ENCODE measurements at regions not wholly inside any gene's neighbourhood (a gene's known extent, or its start where the extent isn't known, plus 50 kb on each side); places are given as distances from the start of the nearest gene placed in this dataset.

DNA sequence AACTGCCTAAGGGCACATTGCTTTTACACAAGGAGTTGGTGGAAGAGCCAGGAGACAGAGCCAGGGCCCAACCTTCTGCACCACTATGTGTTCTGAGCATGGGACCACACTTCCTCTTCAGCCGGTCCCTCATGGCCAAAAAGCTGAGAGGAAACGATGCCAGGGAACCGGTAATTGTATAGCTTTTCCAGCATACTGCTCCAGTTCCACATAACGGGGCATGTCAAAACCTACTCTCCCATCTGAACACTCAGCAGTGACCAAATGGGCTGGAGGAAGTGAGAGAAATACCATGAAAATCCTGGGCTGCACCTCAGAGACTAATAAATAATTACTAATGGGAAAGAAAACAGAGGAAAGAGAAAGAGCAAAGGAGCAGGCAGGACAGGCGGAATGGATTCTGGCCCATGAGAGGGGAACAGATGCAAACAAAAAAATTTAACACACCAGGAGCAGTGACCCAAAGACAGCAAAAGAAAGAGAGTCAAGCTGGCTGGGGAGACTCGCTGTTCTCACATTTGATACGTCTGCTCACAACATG lies 52.0 kb upstream of the BMP2 start:
- peaks cover 0 to 30% (median 6%) of the 10 kb centered on the region in 10 experiments; a peak in 10 of 20 replicates for H3K4me1 ChIP-seq
- peaks cover 0 to 19% (median 12%) of the 10 kb centered on the region in 11 experiments; a peak in 14 of 22 replicates for H3K9me3 ChIP-seq (replicated peaks in 1 of 11)
- H3K4me2 ChIP-seq = peak overlapping the region in 3 of 11 experiments; percentile 6 to 41 (median 20); a peak in 4 of 22 replicates
- no peak overlapping the region for H3K9ac ChIP-seq
- H3K27me3 ChIP-seq = peaks cover 0 to 1% (median 0%) of the 10 kb centered on the region in 11 experiments; a peak in 1 of 22 replicates
- TF ChIP-seq Cebpa-rat (IDR thresholded peaks at IDR 0.05) = no peak
- no peaks in the 10 kb centered on the region for H4K20me1 ChIP-seq
- no peak overlapping the region for H3K27ac ChIP-seq
- H3K36me3 ChIP-seq = no peaks in the 10 kb centered on the region
- no peak overlapping the region for H3K4me3 ChIP-seq

DNA sequence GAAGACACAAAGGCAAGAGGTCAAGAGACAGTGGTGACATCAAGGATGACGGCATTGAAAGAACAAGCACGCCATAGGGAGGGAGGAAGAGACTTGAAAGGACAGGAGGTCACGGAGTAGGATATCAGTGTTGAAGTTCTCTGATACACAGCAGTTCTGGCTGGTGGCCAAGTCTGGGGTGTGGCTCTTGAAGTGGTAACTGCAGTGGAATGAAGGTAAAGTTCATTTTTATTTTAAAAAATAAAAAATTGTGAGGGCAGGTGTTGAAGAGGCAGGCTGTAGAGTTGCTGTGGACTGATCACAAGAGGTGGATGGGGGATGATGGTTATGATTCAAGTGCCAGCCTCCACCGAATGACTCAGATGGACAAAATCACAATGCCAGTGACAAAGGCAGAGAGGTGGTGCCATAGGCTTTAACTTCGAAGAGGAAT lies 53.2 kb upstream of the BMP2 start:
- Histone ChIP-seq H3K9me3 (replicated peaks in 1 of 11) (peaks cover 0 to 9% (median 7%) of the 10 kb centered on the region in 11 experiments; a peak in 14 of 22 replicates), H3K27me3 (peaks cover 0 to 13% (median 0%) of the 10 kb centered on the region in 11 experiments; a peak in 2 of 22 replicates), H3K9ac (no peak overlapping the region), H4K20me1 (no peaks in the 10 kb centered on the region), H3K4me3 (no peak overlapping the region), H3K36me3 (no peaks in the 10 kb centered on the region), H3K4me1 (peaks cover 0 to 24% (median 5%) of the 10 kb centered on the region in 10 experiments; a peak in 10 of 20 replicates), H3K27ac (no peak overlapping the region), H3K4me2 (no peak overlapping the region)
- TF ChIP-seq Cebpa-rat (IDR thresholded peaks at IDR 0.05) = no peak

DNA sequence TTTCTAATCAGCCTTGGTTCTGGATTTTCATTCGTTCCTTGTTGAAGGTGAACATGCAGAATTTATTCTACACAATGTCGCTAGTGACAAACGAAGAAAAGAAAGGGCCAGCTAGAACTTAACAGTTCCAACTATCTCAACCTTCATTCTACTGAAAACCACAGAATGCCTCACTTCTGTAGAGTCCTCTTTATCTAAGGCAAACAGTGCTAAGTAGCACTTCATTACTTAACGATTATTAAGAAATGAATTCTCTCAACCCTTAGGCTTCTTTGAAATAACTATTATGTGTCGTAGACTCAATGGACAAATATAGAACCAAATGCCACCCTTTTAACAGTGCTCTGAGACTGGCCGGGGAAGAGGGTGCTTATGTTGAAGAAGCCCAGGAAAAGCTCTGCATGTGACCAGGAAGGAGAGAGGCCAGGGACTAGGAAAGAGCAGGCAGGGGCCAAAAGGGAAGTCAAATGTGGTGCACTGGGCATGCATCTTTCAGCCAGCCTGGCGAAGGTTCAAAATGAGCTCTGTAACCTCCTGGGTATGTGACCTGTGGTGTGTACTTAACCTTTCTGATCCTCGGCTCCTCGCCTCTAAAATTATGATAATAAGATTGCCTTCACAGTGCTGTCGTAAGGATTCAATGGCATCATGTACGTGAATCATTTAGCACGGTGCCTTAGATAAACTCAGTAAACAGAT lies 55.4 kb upstream of the BMP2 start:
- Histone ChIP-seq H4K20me1 (no peaks in the 10 kb centered on the region), H3K4me3 (no peak overlapping the region), H3K27ac (no peak overlapping the region), H3K9ac (no peak overlapping the region), H3K36me3 (no peaks in the 10 kb centered on the region), H3K4me1 (peaks cover 0 to 10% (median 6%) of the 10 kb centered on the region in 10 experiments; a peak in 10 of 20 replicates), H3K4me2 (no peak overlapping the region), H3K27me3 (peaks cover 0 to 32% (median 0%) of the 10 kb centered on the region in 11 experiments; a peak in 3 of 22 replicates), H3K9me3 (replicated peaks in 1 of 11) (peaks cover 0 to 2% (median 0%) of the 10 kb centered on the region in 11 experiments; a peak in 1 of 22 replicates)
- TF ChIP-seq Cebpa-rat (IDR thresholded peaks at IDR 0.05) = no peak

DNA sequence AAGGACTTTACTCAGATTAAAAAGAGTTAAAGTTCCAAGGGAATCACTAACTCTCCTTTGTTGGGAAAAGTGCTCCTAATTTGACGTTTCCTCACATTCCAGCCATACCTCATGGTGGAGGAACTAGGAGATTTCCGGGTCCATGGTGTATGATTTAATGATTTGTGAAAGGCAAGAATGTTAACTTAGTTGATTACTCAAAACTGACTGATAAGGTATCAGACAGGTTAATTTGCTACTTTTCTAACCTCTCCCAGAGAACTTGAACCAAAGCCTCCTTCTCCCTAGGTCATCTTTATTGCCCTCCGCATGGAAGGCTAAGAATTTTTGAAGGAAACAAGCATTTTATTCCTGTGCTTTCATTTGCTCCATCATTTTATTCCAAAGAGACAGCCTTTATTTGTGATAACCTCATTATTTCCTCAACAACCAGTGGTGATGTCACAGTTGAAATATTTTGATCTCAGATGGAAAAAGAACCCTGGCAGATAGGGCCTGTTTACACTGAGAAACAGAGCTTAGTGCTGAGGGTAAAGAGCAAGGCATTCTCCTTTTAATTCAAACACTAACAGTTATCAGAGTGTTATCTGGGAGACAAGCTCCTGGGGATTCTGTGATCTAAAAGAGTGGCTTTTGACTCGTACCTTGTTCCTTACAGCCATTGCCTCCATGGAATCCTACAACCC lies 57.4 kb upstream of the BMP2 start:
- no peak for TF ChIP-seq Cebpa-rat (IDR thresholded peaks at IDR 0.05)
- no peaks in the 10 kb centered on the region for H3K36me3 ChIP-seq
- no peak overlapping the region for H3K4me3 ChIP-seq
- H4K20me1 ChIP-seq = no peaks in the 10 kb centered on the region
- H3K9me3 ChIP-seq (replicated peaks in 1 of 11) = peaks cover 0 to 8% (median 0%) of the 10 kb centered on the region in 11 experiments; a peak in 3 of 22 replicates
- H3K4me1 ChIP-seq = peaks cover 11 to 21% (median 15%) of the 10 kb centered on the region in 10 experiments
- peaks cover 0 to 45% (median 0%) of the 10 kb centered on the region in 11 experiments; a peak in 4 of 22 replicates for H3K27me3 ChIP-seq
- H3K9ac ChIP-seq = no peak overlapping the region
- no peak overlapping the region for H3K27ac ChIP-seq
- H3K4me2 ChIP-seq = no peak overlapping the region

DNA sequence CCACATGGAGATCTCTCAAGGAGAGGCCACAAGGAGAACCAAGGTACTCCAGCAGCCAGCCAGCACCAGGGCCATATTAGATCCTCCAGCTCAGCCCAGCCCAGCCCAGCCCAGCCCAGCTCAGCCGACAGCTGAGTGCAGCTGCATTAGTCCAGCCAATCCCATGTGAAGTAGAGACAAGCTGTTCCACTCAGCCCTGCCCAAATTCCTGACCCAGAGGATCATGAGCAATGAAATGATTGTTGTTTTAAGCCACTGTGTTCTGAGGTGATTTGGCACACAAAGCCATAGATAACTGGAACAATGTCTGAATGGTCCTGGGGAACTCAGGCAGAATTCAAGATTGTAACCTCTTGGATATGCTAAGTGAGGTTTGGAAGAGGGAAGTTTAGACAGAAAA lies 59.5 kb upstream of the BMP2 start:
- peaks cover 0 to 64% (median 0%) of the 10 kb centered on the region in 11 experiments; a peak in 4 of 22 replicates for H3K27me3 ChIP-seq
- H3K9ac ChIP-seq = no peak overlapping the region
- no peaks in the 10 kb centered on the region for H4K20me1 ChIP-seq
- peaks cover 30 to 41% (median 32%) of the 10 kb centered on the region in 10 experiments for H3K4me1 ChIP-seq
- H3K36me3 ChIP-seq = no peaks in the 10 kb centered on the region
- peak overlapping the region in 4 of 11 experiments; percentile 3 to 22 (median 12); a peak in 2 of 22 replicates for H3K4me2 ChIP-seq
- H3K4me3 ChIP-seq = no peak overlapping the region
- H3K27ac ChIP-seq = no peak overlapping the region
- H3K9me3 ChIP-seq (replicated peaks in 1 of 11) = peaks cover 0 to 8% (median 0%) of the 10 kb centered on the region in 11 experiments; a peak in 3 of 22 replicates
- TF ChIP-seq Cebpa-rat (IDR thresholded peaks at IDR 0.05) = no peak

DNA sequence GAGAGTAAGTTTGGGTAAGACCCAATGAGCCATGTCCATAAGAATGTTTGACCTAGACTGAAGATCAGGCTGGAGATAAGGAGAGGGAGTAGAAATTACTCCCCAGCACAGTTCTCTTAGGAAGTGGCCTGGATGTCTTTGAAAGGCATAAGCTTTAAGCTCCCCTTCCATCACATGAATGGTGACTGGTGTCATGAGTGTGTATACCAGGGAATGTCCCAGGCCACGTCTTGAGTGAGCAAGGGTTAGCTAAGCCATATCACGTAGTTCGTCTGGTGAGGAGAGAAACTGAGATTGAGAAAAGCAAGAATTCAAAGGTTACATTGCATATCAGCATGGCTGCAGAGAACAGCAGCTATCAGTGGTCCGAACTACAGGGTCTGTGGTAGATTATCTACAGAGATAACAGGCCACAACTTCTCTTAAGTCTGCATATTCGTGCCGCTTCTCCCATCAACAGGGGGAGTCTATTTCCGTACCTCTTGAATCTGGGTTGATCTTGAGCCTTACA lies 60.1 kb upstream of the BMP2 start:
- Histone ChIP-seq H3K27me3 (peaks cover 0 to 71% (median 0%) of the 10 kb centered on the region in 11 experiments; a peak in 4 of 22 replicates), H3K36me3 (no peaks in the 10 kb centered on the region), H3K27ac (no peak overlapping the region), H3K4me1 (peaks cover 36 to 47% (median 39%) of the 10 kb centered on the region in 10 experiments), H3K9me3 (replicated peaks in 1 of 11) (peaks cover 0 to 8% (median 0%) of the 10 kb centered on the region in 11 experiments; a peak in 3 of 22 replicates), H3K4me3 (no peak overlapping the region), H3K4me2 (no peak overlapping the region), H3K9ac (no peak overlapping the region), H4K20me1 (no peaks in the 10 kb centered on the region)
- TF ChIP-seq Cebpa-rat (IDR thresholded peaks at IDR 0.05) = no peak

DNA sequence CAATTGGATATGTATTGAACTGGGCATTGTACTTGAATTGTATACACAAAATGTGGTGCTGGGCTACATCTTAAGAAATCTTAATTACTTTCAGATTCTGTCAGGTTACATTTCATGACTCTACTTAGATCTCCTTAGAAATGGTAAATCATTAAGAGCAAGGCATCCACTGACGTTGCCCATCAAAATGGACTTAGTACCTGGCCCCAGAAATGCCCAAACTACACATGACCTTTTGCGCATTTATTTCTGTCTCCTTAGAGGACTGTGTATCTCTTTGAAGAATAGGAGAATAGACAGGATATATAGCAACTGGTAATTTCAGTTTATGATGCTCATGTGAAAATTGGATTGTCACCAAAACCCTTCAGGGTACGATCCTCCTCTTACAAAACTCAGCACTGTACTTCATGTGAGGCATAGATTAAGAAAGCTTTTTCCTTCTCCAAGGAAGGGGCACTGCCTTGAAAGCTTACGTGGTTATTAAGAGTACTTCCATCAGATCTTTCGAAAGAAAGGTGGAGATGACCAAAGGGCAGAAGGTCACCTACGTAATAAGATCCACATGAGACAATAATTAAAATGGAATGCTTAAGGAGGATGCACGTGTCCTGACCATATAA lies 61.4 kb upstream of the BMP2 start:
- Histone ChIP-seq H3K36me3 (no peaks in the 10 kb centered on the region), H3K9me3 (replicated peaks in 1 of 11) (peaks cover 0 to 8% (median 0%) of the 10 kb centered on the region in 11 experiments; a peak in 3 of 22 replicates), H3K27ac (no peak overlapping the region), H4K20me1 (peaks cover 0 to 6% (median 0%) of the 10 kb centered on the region in 11 experiments; a peak in 4 of 22 replicates), H3K4me1 (peaks cover 50 to 61% (median 52%) of the 10 kb centered on the region in 10 experiments), H3K9ac (no peak overlapping the region), H3K4me2 (peak overlapping the region; percentile 25 to 98 (median 87); a peak in 18 of 22 replicates), H3K27me3 (peaks cover 0 to 74% (median 0%) of the 10 kb centered on the region in 11 experiments; a peak in 4 of 22 replicates), H3K4me3 (no peak overlapping the region)
- no peak for TF ChIP-seq Cebpa-rat (IDR thresholded peaks at IDR 0.05)

DNA sequence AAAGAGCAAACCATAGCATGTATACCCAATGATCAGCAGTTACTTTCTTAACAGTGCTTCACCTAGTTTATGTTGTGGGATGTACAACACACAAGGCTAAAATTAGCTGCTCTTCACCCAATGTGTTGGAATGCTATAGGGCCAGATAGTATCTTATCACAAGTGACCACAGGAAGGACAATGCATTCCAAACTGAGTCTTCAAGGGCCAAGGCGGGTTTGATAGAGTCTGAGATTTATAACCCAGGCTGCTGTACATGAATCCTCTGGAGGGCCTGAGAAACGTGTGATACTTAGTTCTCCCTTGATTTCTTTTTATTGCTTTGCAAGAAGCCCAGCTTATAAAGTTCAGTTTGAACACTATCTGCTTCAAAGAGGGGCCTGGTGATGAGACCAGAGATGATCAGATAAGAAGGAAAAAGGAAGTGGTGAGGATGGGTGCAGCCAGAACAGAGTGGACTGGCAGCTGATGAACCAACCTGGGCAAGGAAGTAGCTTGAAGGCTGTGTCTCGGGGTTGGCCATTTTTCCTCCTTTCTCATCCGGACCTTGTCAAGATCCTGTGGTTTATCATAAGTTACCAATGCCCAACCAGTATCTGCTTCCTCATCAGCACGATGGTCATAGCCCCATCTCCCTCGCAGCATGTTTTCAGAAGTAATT lies 62.2 kb upstream of the BMP2 start:
- Histone ChIP-seq H3K27me3 (peaks cover 0 to 70% (median 0%) of the 10 kb centered on the region in 11 experiments; a peak in 4 of 22 replicates), H3K27ac (peak overlapping the region in 5 of 11 experiments; percentile 16 to 80 (median 46); a peak in 5 of 22 replicates), H4K20me1 (peaks cover 0 to 13% (median 0%) of the 10 kb centered on the region in 11 experiments; a peak in 4 of 22 replicates), H3K36me3 (no peaks in the 10 kb centered on the region), H3K4me1 (peaks cover 57 to 69% (median 60%) of the 10 kb centered on the region in 10 experiments), H3K4me3 (no peak overlapping the region), H3K4me2 (peak overlapping the region; percentile 25 to 98 (median 90); a peak in 21 of 22 replicates), H3K9me3 (replicated peaks in 1 of 11) (peaks cover 0 to 8% (median 0%) of the 10 kb centered on the region in 11 experiments; a peak in 3 of 22 replicates), H3K9ac (no peak overlapping the region)
- no peak for TF ChIP-seq Cebpa-rat (IDR thresholded peaks at IDR 0.05)

Data from BLaER1 treated with 17β-estradiol and CSF1 and Interleukin-3, amounts not matched to agents 10 nM and 100 nM (cell line).